GM18951 (cell line): ENCODE measurements at regions not wholly inside any gene's neighbourhood (a gene's known extent, or its start where the extent isn't known, plus 50 kb on each side); places are given as distances from the start of the nearest gene placed in this dataset.

Experiments
- POLR2A ChIP-seq: IDR thresholded peaks from 4 replicates; pipeline ENCODE4 v1.6.1; 2011; ENCODE audit warnings: mild to moderate bottlenecking; ENCODE audit not compliant: insufficient read length, insufficient read depth; ENCODE audit errors: extremely low read depth
- in situ Hi-C: fragments of 300-500 bp; cut with MboI; formaldehyde crosslinking; loops from one replicate; pipeline ENCODE4 v1.12.0; 2022; ENCODE audit warnings: low sequenced_read_pairs, mixed read lengths, inconsistent platforms; ENCODE audit not compliant: unreplicated experiment

GRCh38 chr3:105997800-105998526 lies 129.2 kb upstream of the CBLB start:
- in situ Hi-C loops = no loop called here
- TF ChIP-seq POLR2A = no peak

- in situ Hi-C loops = no loop called here
- no peak for TF ChIP-seq POLR2A
Measured at GRCh38 chr3:105999856-106000255, 131.0 kb upstream of the CBLB start.

- in situ Hi-C loops = no loop called here
- no peak for TF ChIP-seq POLR2A
Measured at GRCh38 chr3:106001923-106002322, 133.1 kb upstream of the CBLB start.

- in situ Hi-C loops = no loop called here
- no peak for TF ChIP-seq POLR2A
Measured at GRCh38 chr3:106004137-106004681, 135.4 kb upstream of the CBLB start.

- no peak for TF ChIP-seq POLR2A
Measured at GRCh38 chr3:106004826-106005225, 136.0 kb upstream of the CBLB start.

GRCh38 chr3:106006001-106006400 lies 137.2 kb upstream of the CBLB start:
- in situ Hi-C loops = no loop called here
- no peak for TF ChIP-seq POLR2A

More at GRCh38 chr3:106004826-106005225, 136.0 kb upstream of the CBLB start:
- in situ Hi-C loops = no loop called here

- TF ChIP-seq POLR2A = no peak
- in situ Hi-C loops = no loop called here
Measured at GRCh38 chr3:106006571-106006970, 137.8 kb upstream of the CBLB start.

GRCh38 chr3:106007512-106007911 lies 138.7 kb upstream of the CBLB start:
- no peak for TF ChIP-seq POLR2A
- in situ Hi-C loops = no loop called here

- TF ChIP-seq POLR2A = no peak
- in situ Hi-C loops = no loop called here
Measured at GRCh38 chr3:106008766-106009165, 140.0 kb upstream of the CBLB start.

GRCh38 chr3:106010829-106011228 lies 142.0 kb upstream of the CBLB start:
- no peak for TF ChIP-seq POLR2A
- in situ Hi-C loops = no loop called here

GRCh38 chr3:106013971-106014370 lies 145.2 kb upstream of the CBLB start:
- no peak for TF ChIP-seq POLR2A
- in situ Hi-C loops = no loop called here

- no peak for TF ChIP-seq POLR2A
- in situ Hi-C loops = no loop called here
Measured at GRCh38 chr3:106014518-106014917, 145.7 kb upstream of the CBLB start.

GRCh38 chr3:106014971-106015370 lies 146.2 kb upstream of the CBLB start:
- in situ Hi-C loops = no loop called here
- no peak for TF ChIP-seq POLR2A

GRCh38 chr3:106018102-106018501 lies 149.3 kb upstream of the CBLB start:
- in situ Hi-C loops = no loop called here
- TF ChIP-seq POLR2A = no peak
